ENCODE measurements at regions not wholly inside any gene's neighbourhood (a gene's known extent, or its start where the extent isn't known, plus 50 kb on each side); places are given as distances from the start of the nearest gene placed in this dataset.

DNA sequence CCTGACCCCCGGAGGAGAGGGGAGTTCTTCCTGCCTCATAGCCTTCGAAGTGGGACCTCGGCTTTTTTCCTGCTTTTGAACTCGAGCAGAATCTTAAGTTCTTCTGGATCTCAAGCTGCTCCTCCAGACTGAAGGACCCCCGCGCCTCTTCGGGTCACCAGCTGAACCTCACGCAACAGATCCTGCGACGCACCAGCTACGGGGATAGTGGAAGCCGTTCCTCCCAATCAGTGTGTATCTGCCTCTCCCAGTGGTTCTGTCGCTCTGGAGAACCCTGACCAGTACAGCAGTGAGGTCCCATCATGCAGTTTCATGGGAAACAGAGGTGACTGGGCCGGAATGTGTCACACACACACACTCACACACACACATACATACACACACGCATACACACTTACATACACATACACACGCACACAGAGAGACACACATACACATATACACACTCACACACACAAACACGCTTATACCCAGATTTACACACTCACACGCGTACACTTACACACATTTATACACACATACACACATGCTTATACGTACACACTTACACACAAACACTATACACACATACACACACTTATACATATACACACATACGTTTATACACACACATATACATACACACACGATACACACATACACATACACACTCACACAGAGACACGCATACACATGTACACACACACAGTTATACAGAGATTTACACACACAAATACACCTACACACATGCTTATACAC is 170.0 kb downstream of the TTLL2 start:
- TF ChIP-seq POLR2A (IDR thresholded peaks at IDR 0.05; ENCODE audit: low read depth, low read length) (no peak), TAF1 (IDR thresholded peaks at IDR 0.05; ENCODE audit: low read depth, low read length) (no peak), POLR2AphosphoS5 (IDR thresholded peaks at IDR 0.05; ENCODE audit: low read depth, low read length) (no peak), SPI1 (IDR thresholded peaks at IDR 0.05; ENCODE audit: low read depth, low read length) (no peak), PAX5 (IDR thresholded peaks at IDR 0.05; ENCODE audit: insufficient read depth, low read length, severe bottlenecking) (no peak), POU2F2 (IDR thresholded peaks at IDR 0.05; ENCODE audit: low read depth, low read length) (no peak)
